ENCODE measurements at regions not wholly inside any gene's neighbourhood (a gene's known extent, or its start where the extent isn't known, plus 50 kb on each side); places are given as distances from the start of the nearest gene placed in this dataset.

- no peak overlapping the region for H3K4me3 ChIP-seq (ENCODE audit: low read depth, low read length)
- no peak for DNase-seq (ENCODE audit: low read depth)
- TF ChIP-seq, protein P1, sequence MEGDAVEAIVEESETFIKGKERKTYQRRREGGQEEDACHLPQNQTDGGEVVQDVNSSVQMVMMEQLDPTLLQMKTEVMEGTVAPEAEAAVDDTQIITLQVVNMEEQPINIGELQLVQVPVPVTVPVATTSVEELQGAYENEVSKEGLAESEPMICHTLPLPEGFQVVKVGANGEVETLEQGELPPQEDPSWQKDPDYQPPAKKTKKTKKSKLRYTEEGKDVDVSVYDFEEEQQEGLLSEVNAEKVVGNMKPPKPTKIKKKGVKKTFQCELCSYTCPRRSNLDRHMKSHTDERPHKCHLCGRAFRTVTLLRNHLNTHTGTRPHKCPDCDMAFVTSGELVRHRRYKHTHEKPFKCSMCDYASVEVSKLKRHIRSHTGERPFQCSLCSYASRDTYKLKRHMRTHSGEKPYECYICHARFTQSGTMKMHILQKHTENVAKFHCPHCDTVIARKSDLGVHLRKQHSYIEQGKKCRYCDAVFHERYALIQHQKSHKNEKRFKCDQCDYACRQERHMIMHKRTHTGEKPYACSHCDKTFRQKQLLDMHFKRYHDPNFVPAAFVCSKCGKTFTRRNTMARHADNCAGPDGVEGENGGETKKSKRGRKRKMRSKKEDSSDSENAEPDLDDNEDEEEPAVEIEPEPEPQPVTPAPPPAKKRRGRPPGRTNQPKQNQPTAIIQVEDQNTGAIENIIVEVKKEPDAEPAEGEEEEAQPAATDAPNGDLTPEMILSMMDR (IDR thresholded peaks at IDR 0.05; ENCODE audit: insufficient read depth, low read length) = no peak
These were observed 1177.4 kb upstream of the PHF14 start for GRCh38 chr7:9796241-9796640.

GRCh38 chr7:9822458-9823290, 1151.0 kb upstream of the PHF14 start:
- TF ChIP-seq, protein P1 (IDR thresholded peaks at IDR 0.05; ENCODE audit: insufficient read depth, low read length) = no peak

GRCh38 chr7:9835199-9835598, 1138.5 kb upstream of the PHF14 start:
- H3K4me3 ChIP-seq (ENCODE audit: low read depth, low read length) = no peak overlapping the region
- DNase-seq (ENCODE audit: low read depth) = no peak
- TF ChIP-seq, protein P1 (IDR thresholded peaks at IDR 0.05; ENCODE audit: insufficient read depth, low read length) = no peak

More at GRCh38 chr7:9822458-9823290, 1151.0 kb upstream of the PHF14 start:
- no peak overlapping the region for H3K4me3 ChIP-seq (ENCODE audit: low read depth, low read length)
- DNase-seq (ENCODE audit: low read depth) = no peak

GRCh38 chr7:9836671-9837070, 1137.0 kb upstream of the PHF14 start:
- no peak for DNase-seq (ENCODE audit: low read depth)
- TF ChIP-seq, protein P1 (IDR thresholded peaks at IDR 0.05; ENCODE audit: insufficient read depth, low read length) = no peak
- no peak overlapping the region for H3K4me3 ChIP-seq (ENCODE audit: low read depth, low read length)

- no peak overlapping the region for H3K4me3 ChIP-seq (ENCODE audit: low read depth, low read length)
- no peak for DNase-seq (ENCODE audit: low read depth)
- TF ChIP-seq, protein P1 (IDR thresholded peaks at IDR 0.05; ENCODE audit: insufficient read depth, low read length) = no peak
These were observed 1131.4 kb upstream of the PHF14 start for GRCh38 chr7:9842301-9842700.

- no peak for DNase-seq (ENCODE audit: low read depth)
- TF ChIP-seq, protein P1 (IDR thresholded peaks at IDR 0.05; ENCODE audit: insufficient read depth, low read length) = no peak
- H3K4me3 ChIP-seq (ENCODE audit: low read depth, low read length) = no peak overlapping the region
These were observed 1126.8 kb upstream of the PHF14 start for GRCh38 chr7:9846902-9847301.
